Neural progenitor cell (in vitro differentiated cells): ENCODE measurements at regions not wholly inside any gene's neighbourhood (a gene's known extent, or its start where the extent isn't known, plus 50 kb on each side); places are given as distances from the start of the nearest gene placed in this dataset.

Source experiments
- DNase-seq: peaks from one replicate; pipeline ENCODE4 v3.0.0-alpha.2; 2016; ENCODE audit warnings: low spot score
- H2AFZ ChIP-seq: fragments of 200-600 bp; sonication (generic); replicated peaks from 2 replicates; pipeline ENCODE4 v1.6.1; 2016; ENCODE audit warnings: antibody characterized with exemption
- H3F3A ChIP-seq: fragments of 200-600 bp; sonication (generic); 2 replicates; pipeline ENCODE4 v1.6.1; 2016; ENCODE audit warnings: antibody characterized with exemption, low read depth
- H3K27ac ChIP-seq: fragments of 200-600 bp; sonication (generic); 2 replicates; pipeline ENCODE4 v1.5.1; 2016; ENCODE audit warnings: mild to moderate bottlenecking
- H3K27me3 ChIP-seq: fragments of 200-600 bp; sonication (generic); 2 replicates; pipeline ENCODE4 v1.6.1; 2016; ENCODE audit warnings: mild to moderate bottlenecking, moderate library complexity
- H3K36me3 ChIP-seq: fragments of 200-600 bp; sonication (generic); 2 replicates; pipeline ENCODE4 v1.5.1; 2016
- H3K4me1 ChIP-seq: fragments of 200-600 bp; sonication (generic); 2 replicates; pipeline ENCODE4 v1.6.1; 2016; ENCODE audit warnings: mixed run types
- H3K4me2 ChIP-seq: fragments of 200-600 bp; sonication (generic); 2 replicates; pipeline ENCODE4 v1.6.1; 2016
- H3K4me3 ChIP-seq: fragments of 200-600 bp; sonication (generic); 2 replicates; pipeline ENCODE4 v1.5.1; 2016
- H3K79me2 ChIP-seq: fragments of 200-600 bp; sonication (generic); 2 replicates; pipeline ENCODE4 v1.6.1; 2016; ENCODE audit warnings: low read depth
- H3K9ac ChIP-seq: fragments of 200-600 bp; sonication (generic); 2 replicates; pipeline ENCODE4 v1.6.1; 2016
- H3K9me3 ChIP-seq: fragments of 200-600 bp; sonication (generic); 2 replicates; pipeline ENCODE4 v1.5.1; 2016; ENCODE audit warnings: low read depth
- H4K20me1 ChIP-seq: fragments of 200-600 bp; sonication (generic); 2 replicates; pipeline ENCODE4 v1.6.1; 2016; ENCODE audit warnings: low read depth
- H3K27ac Mint-ChIP-seq: 3 replicates; pipeline ENCODE4 v1.8.0; 2021; ENCODE audit warnings: mixed read lengths
- H3K27me3 Mint-ChIP-seq: 2 replicates; pipeline ENCODE4 v1.8.0; 2022; ENCODE audit warnings: low read depth, mild to moderate bottlenecking, inconsistent platforms, moderate library complexity, mixed read lengths; ENCODE audit not compliant: insufficient read depth
- H3K36me3 Mint-ChIP-seq: 3 replicates; pipeline ENCODE4 v1.8.0; 2021; ENCODE audit warnings: mixed read lengths
- H3K4me1 Mint-ChIP-seq: 3 replicates; pipeline ENCODE4 v1.8.0; 2021; ENCODE audit warnings: mixed read lengths
- H3K4me3 Mint-ChIP-seq: 3 replicates; pipeline ENCODE4 v1.8.0; 2021; ENCODE audit warnings: mild to moderate bottlenecking, moderate library complexity, mixed read lengths
- H3K9me3 Mint-ChIP-seq: 3 replicates; pipeline ENCODE4 v1.8.0; 2020; ENCODE audit warnings: mixed read lengths
- CTCF ChIP-seq: fragments of 200-600 bp; sonication (generic); IDR thresholded peaks from 2 replicates; pipeline ENCODE4 v1.5.1; 2017; ENCODE audit warnings: antibody characterized with exemption, mild to moderate bottlenecking
- EZH2 ChIP-seq: fragments of 200-600 bp; sonication (generic); IDR thresholded peaks from 2 replicates; pipeline ENCODE4 v1.6.1; 2017; ENCODE audit warnings: antibody characterized with exemption, mild to moderate bottlenecking, moderate library complexity
- EZH2phosphoT487 ChIP-seq: fragments of 200-600 bp; sonication (generic); IDR thresholded peaks from 2 replicates; pipeline ENCODE4 v1.6.1; 2017; ENCODE audit warnings: antibody characterized with exemption

DNA sequence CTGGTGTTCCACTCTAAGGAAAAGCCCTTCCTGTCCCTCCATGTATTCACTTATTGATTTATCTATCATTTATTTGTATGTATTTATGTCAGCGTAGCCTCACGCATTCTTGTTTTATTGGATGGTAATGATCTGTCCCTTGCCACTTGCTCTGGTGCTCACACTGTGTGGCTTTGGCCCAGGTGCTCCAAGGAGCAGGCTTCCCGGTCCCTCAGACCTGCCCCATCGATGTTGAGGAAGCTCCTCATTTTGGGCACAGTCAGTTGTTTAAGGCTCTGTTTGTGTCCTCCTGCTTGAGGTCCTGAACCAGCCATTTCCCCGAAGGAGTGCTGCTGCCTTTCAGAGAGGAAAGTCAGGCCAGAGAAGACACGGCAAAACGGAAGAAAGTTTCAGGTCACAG is 1485.4 kb downstream of the TBC1D22A start:
- Histone ChIP-seq H3K4me3 (no peak overlapping the region), H3K27me3 (no peaks in the 10 kb centered on the region), H3K9me3 (no peaks in the 10 kb centered on the region), H3K27ac (no peak overlapping the region), H4K20me1 (no peaks in the 10 kb centered on the region), H3K4me1 (no peaks in the 10 kb centered on the region), H3K9ac (no peak overlapping the region), H3K79me2 (no peaks in the 10 kb centered on the region), H3K36me3 (no peaks in the 10 kb centered on the region), H2AFZ (no peak overlapping the region), H3F3A (no peaks in the 10 kb centered on the region), H3K4me2 (no peak overlapping the region)
- peaks cover 36% of the 10 kb centered on the region for H3K27me3 Mint-ChIP-seq
- no peak for TF ChIP-seq EZH2phosphoT487
- TF ChIP-seq EZH2: no peak
- no peak for TF ChIP-seq CTCF
- peaks cover 15% of the 10 kb centered on the region for H3K9me3 Mint-ChIP-seq
- H3K4me1 Mint-ChIP-seq: no peaks in the 10 kb centered on the region
- H3K36me3 Mint-ChIP-seq: no peaks in the 10 kb centered on the region
- H3K4me3 Mint-ChIP-seq: no peak overlapping the region
- DNase-seq: no peak
- no peak overlapping the region for H3K27ac Mint-ChIP-seq

DNA sequence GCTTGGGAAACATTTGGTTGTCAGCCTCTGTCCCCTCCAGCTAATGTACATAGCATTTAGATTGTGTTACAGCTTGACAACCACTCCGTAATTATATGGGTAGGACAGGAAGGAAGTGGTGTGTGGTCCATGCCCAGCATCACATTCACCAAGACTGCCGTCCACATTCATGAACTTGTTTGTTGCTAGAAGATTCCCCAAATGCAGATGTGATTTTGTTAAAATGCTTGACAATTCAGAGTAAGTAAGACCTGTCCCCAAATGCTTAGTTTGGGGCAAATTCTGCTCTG is 1482.7 kb downstream of the TBC1D22A start:
- Histone ChIP-seq H3F3A (peaks cover 15% of the 10 kb centered on the region), H3K4me1 (peaks cover 12% of the 10 kb centered on the region), H3K4me3 (no peak overlapping the region), H3K4me2 (no peak overlapping the region), H3K79me2 (no peaks in the 10 kb centered on the region), H3K27ac (no peak overlapping the region), H3K9ac (no peak overlapping the region), H3K27me3 (no peaks in the 10 kb centered on the region), H3K36me3 (no peaks in the 10 kb centered on the region), H4K20me1 (peaks cover 8% of the 10 kb centered on the region), H3K9me3 (no peaks in the 10 kb centered on the region), H2AFZ (no peak overlapping the region)
- DNase-seq: no peak
- TF ChIP-seq EZH2: no peak
- TF ChIP-seq CTCF: no peak
- TF ChIP-seq EZH2phosphoT487: no peak
- peaks cover 43% of the 10 kb centered on the region for H3K27me3 Mint-ChIP-seq
- no peak overlapping the region for H3K27ac Mint-ChIP-seq
- H3K9me3 Mint-ChIP-seq: peaks cover 14% of the 10 kb centered on the region
- peaks cover 1% of the 10 kb centered on the region for H3K36me3 Mint-ChIP-seq
- no peak overlapping the region for H3K4me3 Mint-ChIP-seq
- peaks cover 18% of the 10 kb centered on the region for H3K4me1 Mint-ChIP-seq

DNA sequence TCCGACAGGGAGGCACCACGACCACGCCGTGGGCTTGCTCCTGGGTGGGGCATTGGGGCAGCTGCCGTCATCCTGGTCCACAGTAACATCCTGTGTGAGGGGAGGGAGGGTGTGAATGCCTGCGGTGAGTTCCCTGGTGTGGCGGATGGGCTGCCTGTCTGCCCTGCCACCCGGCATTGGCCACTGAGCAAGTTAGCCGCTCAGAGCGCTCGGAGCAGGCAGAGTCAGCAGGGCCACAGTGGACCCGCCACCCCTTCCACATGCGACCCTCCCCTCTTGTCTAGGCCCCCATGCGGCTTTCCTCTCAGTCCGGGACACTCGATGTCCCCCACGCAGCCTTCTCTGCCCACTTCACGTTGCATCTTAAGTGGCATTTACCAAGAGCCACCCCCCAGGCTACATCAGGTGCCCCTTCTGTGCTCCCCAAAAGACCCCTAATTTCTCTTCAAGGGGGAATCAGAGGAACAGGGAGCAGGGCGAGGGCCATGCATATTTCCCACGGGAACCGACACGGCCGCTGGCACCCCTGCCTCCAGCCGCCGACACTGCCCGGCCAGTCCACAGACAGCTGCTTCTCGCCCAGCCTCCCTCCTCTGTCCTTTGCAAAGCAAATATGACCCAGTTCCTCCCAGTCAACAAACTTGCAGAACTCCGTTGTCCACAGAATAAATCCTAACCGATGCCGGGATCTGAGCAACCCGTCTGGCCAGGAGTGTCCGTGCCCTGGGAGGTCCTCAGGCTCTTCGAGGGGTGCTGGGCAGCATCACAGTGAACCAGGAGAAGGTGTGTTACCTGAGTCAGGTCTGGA is 1482.1 kb downstream of the TBC1D22A start:
- Mint-ChIP-seq H3K27me3 (peaks cover 42% of the 10 kb centered on the region), H3K9me3 (peaks cover 14% of the 10 kb centered on the region)
- TF ChIP-seq EZH2 (no peak), CTCF (no peak), EZH2phosphoT487 (no peak)

More for the DNA sequence above, 1482.1 kb downstream of the TBC1D22A start:
- no peaks in the 10 kb centered on the region for H3K27me3 ChIP-seq
- peaks cover 16% of the 10 kb centered on the region for H3K4me1 ChIP-seq
- no peak overlapping the region for H3K27ac ChIP-seq
- H3K4me2 ChIP-seq: no peak overlapping the region
- H2AFZ ChIP-seq: no peak overlapping the region
- peaks cover 13% of the 10 kb centered on the region for H4K20me1 ChIP-seq
- H3K4me1 Mint-ChIP-seq: peaks cover 23% of the 10 kb centered on the region
- H3K4me3 Mint-ChIP-seq: no peak overlapping the region
- H3K9me3 ChIP-seq: no peaks in the 10 kb centered on the region
- no peak overlapping the region for H3K4me3 ChIP-seq
- H3K27ac Mint-ChIP-seq: no peak overlapping the region
- peaks cover 1% of the 10 kb centered on the region for H3K36me3 Mint-ChIP-seq
- H3K36me3 ChIP-seq: no peaks in the 10 kb centered on the region
- H3K79me2 ChIP-seq: no peaks in the 10 kb centered on the region
- H3K9ac ChIP-seq: no peak overlapping the region
- DNase-seq: no peak
- H3F3A ChIP-seq: peaks cover 20% of the 10 kb centered on the region
